ENCODE measurements at regions not wholly inside any gene's neighbourhood (a gene's known extent, or its start where the extent isn't known, plus 50 kb on each side); places are given as distances from the start of the nearest gene placed in this dataset.

DNA sequence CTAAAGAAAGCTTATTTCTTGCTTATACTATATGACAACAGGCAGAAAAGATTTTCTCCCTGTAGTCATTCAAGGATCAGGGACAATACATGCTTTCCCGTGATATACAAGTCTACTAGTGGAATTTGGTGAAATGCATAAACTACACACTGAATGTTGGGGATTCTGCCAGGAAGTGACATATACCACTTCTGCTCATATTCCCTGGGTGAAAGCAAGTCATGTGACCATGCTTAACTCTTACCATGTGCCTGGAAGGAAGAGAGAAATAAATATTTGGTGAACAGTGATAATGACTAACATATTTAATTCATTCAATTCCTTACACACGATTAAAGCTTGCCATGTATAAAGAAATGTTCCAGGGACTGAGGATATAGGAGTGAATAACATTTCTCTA, 534.6 kb downstream of the PPARGC1A start:
- TF ChIP-seq, protein P1, sequence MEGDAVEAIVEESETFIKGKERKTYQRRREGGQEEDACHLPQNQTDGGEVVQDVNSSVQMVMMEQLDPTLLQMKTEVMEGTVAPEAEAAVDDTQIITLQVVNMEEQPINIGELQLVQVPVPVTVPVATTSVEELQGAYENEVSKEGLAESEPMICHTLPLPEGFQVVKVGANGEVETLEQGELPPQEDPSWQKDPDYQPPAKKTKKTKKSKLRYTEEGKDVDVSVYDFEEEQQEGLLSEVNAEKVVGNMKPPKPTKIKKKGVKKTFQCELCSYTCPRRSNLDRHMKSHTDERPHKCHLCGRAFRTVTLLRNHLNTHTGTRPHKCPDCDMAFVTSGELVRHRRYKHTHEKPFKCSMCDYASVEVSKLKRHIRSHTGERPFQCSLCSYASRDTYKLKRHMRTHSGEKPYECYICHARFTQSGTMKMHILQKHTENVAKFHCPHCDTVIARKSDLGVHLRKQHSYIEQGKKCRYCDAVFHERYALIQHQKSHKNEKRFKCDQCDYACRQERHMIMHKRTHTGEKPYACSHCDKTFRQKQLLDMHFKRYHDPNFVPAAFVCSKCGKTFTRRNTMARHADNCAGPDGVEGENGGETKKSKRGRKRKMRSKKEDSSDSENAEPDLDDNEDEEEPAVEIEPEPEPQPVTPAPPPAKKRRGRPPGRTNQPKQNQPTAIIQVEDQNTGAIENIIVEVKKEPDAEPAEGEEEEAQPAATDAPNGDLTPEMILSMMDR (IDR thresholded peaks at IDR 0.05; ENCODE audit: insufficient read depth, low read length, poor library complexity, severe bottlenecking) = no peak
- no peak for TF ChIP-seq EZH2phosphoT487 (conservative IDR thresholded peaks at IDR 0.05; ENCODE audit: low read length)
- no peak overlapping the region for H3K4me2 ChIP-seq (ENCODE audit: low read depth, low read length, poor library complexity, severe bottlenecking)
- no peaks in the 10 kb centered on the region for H3K79me2 ChIP-seq (ENCODE audit: insufficient read depth, low read length)
- no peaks in the 10 kb centered on the region for H4K20me1 ChIP-seq (ENCODE audit: low read depth, low read length)
- H3K27ac ChIP-seq (ENCODE audit: low read depth, low read length) = no peak overlapping the region
- H3K27me3 ChIP-seq (ENCODE audit: low read length) = no peaks in the 10 kb centered on the region
- H3K4me3 ChIP-seq (ENCODE audit: insufficient read depth, low read length, poor library complexity, severe bottlenecking) = no peak overlapping the region
- H3K9me2 ChIP-seq (replicated peaks; ENCODE audit: insufficient read depth, low read length) = no peaks in the 10 kb centered on the region
- H3K36me3 ChIP-seq (ENCODE audit: low read length) = no peaks in the 10 kb centered on the region
- H3K9me3 ChIP-seq (ENCODE audit: insufficient read depth, low read length) = no peaks in the 10 kb centered on the region
- no peak overlapping the region for H3K9ac ChIP-seq (ENCODE audit: low read length)
- no peak overlapping the region for H2AFZ ChIP-seq (ENCODE audit: low read depth, low read length, severe bottlenecking)
- no peaks in the 10 kb centered on the region for H3F3A ChIP-seq (ENCODE audit: insufficient read depth)

DNA sequence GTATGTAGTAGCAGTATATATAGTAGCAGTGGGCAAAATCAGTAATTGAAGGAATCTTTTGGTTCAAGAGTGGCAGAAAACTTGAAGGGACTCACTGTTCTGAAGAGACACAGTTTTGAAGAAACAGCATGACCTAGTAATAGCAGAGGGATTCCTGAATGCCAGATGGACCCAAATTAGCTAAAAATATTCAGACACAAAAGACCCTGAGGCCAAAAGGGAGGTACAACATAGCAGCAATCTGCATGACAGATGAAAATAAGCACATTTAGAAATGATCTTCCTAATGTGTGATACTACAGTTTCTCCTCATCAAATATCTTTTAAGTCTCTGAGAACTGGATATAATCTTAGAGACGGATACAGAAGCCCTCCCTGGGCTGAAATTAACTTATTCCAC, 536.6 kb downstream of the PPARGC1A start:
- Histone ChIP-seq H3F3A (ENCODE audit: insufficient read depth) (no peaks in the 10 kb centered on the region), H3K9me2 (replicated peaks; ENCODE audit: insufficient read depth, low read length) (no peaks in the 10 kb centered on the region), H3K79me2 (ENCODE audit: insufficient read depth, low read length) (no peaks in the 10 kb centered on the region), H4K20me1 (ENCODE audit: low read depth, low read length) (no peaks in the 10 kb centered on the region), H3K4me2 (ENCODE audit: low read depth, low read length, poor library complexity, severe bottlenecking) (no peak overlapping the region), H3K36me3 (ENCODE audit: low read length) (no peaks in the 10 kb centered on the region), H3K27me3 (ENCODE audit: low read length) (no peaks in the 10 kb centered on the region), H3K4me3 (ENCODE audit: insufficient read depth, low read length, poor library complexity, severe bottlenecking) (no peak overlapping the region), H2AFZ (ENCODE audit: low read depth, low read length, severe bottlenecking) (no peak overlapping the region), H3K27ac (ENCODE audit: low read depth, low read length) (no peak overlapping the region), H3K9me3 (ENCODE audit: insufficient read depth, low read length) (no peaks in the 10 kb centered on the region), H3K9ac (ENCODE audit: low read length) (no peak overlapping the region)
- TF ChIP-seq, protein P1 (IDR thresholded peaks at IDR 0.05; ENCODE audit: insufficient read depth, low read length, poor library complexity, severe bottlenecking) = no peak
- TF ChIP-seq EZH2phosphoT487 (conservative IDR thresholded peaks at IDR 0.05; ENCODE audit: low read length) = no peak

DNA sequence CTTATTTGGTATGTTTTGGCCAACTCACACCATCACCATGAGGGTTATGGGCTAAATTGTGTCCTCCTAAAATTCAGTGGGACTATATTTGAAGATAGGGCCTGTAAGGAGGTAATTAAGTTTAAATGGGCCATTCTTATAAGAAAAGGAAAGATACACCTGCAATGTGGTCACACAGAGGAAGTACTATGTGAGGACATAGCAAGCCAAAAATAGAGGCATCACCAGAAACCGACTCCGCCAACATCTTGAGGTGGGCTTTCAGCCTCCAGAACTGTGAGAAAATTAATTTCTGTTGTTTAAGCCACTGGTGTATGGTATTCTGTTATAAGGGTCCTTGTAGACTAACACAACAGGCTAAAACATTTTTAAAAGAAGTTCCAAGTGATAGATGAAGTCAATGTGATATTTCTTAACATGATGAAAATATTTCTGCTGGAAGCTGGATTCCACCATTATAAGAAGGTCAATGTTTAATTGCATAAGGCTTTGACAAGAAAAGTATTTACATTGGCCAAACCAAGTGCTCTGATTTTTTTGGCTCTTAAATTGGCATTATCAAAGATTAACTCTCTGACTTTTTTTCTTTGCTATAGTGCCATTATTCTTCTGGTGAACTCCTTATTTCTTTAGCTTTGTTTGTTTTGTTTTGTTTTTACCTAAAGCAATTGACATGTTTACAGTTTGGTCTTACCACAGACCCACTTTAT, 540.9 kb downstream of the PPARGC1A start:
- Histone ChIP-seq H3K9me2 (replicated peaks; ENCODE audit: insufficient read depth, low read length) (no peaks in the 10 kb centered on the region), H4K20me1 (ENCODE audit: low read depth, low read length) (no peaks in the 10 kb centered on the region), H3K27me3 (ENCODE audit: low read length) (no peaks in the 10 kb centered on the region), H3K9me3 (ENCODE audit: insufficient read depth, low read length) (no peaks in the 10 kb centered on the region; the same call in 1 of the 2 replicates), H3K4me2 (ENCODE audit: low read depth, low read length, poor library complexity, severe bottlenecking) (peak overlapping the region; percentile 20), H3K9ac (ENCODE audit: low read length) (no peak overlapping the region), H2AFZ (ENCODE audit: low read depth, low read length, severe bottlenecking) (no peak overlapping the region), H3K79me2 (ENCODE audit: insufficient read depth, low read length) (no peaks in the 10 kb centered on the region), H3K27ac (ENCODE audit: low read depth, low read length) (peak overlapping the region; percentile 29), H3K36me3 (ENCODE audit: low read length) (0 out of 2 replicates have a peak, but pooled peaks cover 2% of the 10 kb centered on the region), H3K4me3 (ENCODE audit: insufficient read depth, low read length, poor library complexity, severe bottlenecking) (no peak overlapping the region), H3F3A (ENCODE audit: insufficient read depth) (no peaks in the 10 kb centered on the region)
- TF ChIP-seq, protein P1 (IDR thresholded peaks at IDR 0.05; ENCODE audit: insufficient read depth, low read length, poor library complexity, severe bottlenecking) = no peak
- TF ChIP-seq EZH2phosphoT487 (conservative IDR thresholded peaks at IDR 0.05; ENCODE audit: low read length) = no peak

Measured in SU-DHL-6 (cell line).